GM12875 (cell line): ENCODE measurements at regions not wholly inside any gene's neighbourhood (a gene's known extent, or its start where the extent isn't known, plus 50 kb on each side); places are given as distances from the start of the nearest gene placed in this dataset.
"Not testable (repeated sequence)": the region's sequence is repeated elsewhere in the genome, so short reads cannot be mapped to it uniquely, and the experiment has no call there.

Experiments
- H3K4me3 ChIP-seq: one replicate; pipeline ENCODE4 v1.5.1; 2011; ENCODE audit warnings: low read depth, low read length, control low read depth
- CTCF ChIP-seq: IDR thresholded peaks from 2 replicates; pipeline ENCODE4 v1.5.1; 2011; ENCODE audit warnings: low read depth, mild to moderate bottlenecking, control low read depth, inconsistent platforms, low read length, moderate library complexity, borderline replicate concordance; ENCODE audit not compliant: insufficient read depth

GRCh38 chr5:42066131-42066530 is 141.1 kb downstream of the FBXO4 start:
- no peak for TF ChIP-seq CTCF

GRCh38 chr5:42074353-42074752 is 149.3 kb downstream of the FBXO4 start:
- H3K4me3 ChIP-seq = no peak overlapping the region
- no peak for TF ChIP-seq CTCF

More at GRCh38 chr5:42066131-42066530, 141.1 kb downstream of the FBXO4 start:
- H3K4me3 ChIP-seq = no peak overlapping the region

GRCh38 chr5:42089705-42090104 is 164.6 kb downstream of the FBXO4 start:
- TF ChIP-seq CTCF = no peak
- no peak overlapping the region for H3K4me3 ChIP-seq

GRCh38 chr5:42090162-42090561 is 165.1 kb downstream of the FBXO4 start:
- TF ChIP-seq CTCF = no peak
- H3K4me3 ChIP-seq = no peak overlapping the region

GRCh38 chr5:42099846-42100245 is 174.8 kb downstream of the FBXO4 start:
- not testable (repeated sequence) for H3K4me3 ChIP-seq

- no peak for TF ChIP-seq CTCF
- no peak overlapping the region for H3K4me3 ChIP-seq
Observed at GRCh38 chr5:42108468-42108867, 183.4 kb downstream of the FBXO4 start.

GRCh38 chr5:42109006-42109572 is 184.0 kb downstream of the FBXO4 start:
- H3K4me3 ChIP-seq = no peak overlapping the region
- no peak for TF ChIP-seq CTCF

GRCh38 chr5:42115721-42116120 is 190.6 kb downstream of the FBXO4 start:
- not testable (repeated sequence) for H3K4me3 ChIP-seq
